K562 (cell line): ENCODE measurements at regions not wholly inside any gene's neighbourhood (a gene's known extent, or its start where the extent isn't known, plus 50 kb on each side); places are given as distances from the start of the nearest gene placed in this dataset.

Source experiments
- ATF1 ChIP-seq, 2 experiments: fragments of 450-650 bp in 1 of 2; IDR thresholded peaks; 2 replicates each; pipeline ENCODE4 v1.6.1; 2016; ENCODE audit warnings: missing compliant biosample characterization in 1 of 2, missing genetic modification characterization in 1 of 2
- CHCHD3 ChIP-seq: fragments of 250-450 bp; sonication (Bioruptor Pico); IDR thresholded peaks from 2 replicates; pipeline ENCODE4 v2.1.2; 2022; ENCODE audit warnings: mild to moderate bottlenecking
- DPF2 ChIP-seq: fragments of 450-650 bp; IDR thresholded peaks from 2 replicates; pipeline ENCODE4 v1.6.1; 2016
- FOXP1 ChIP-seq: sonication (generic); formaldehyde crosslinking; IDR thresholded peaks from 2 replicates; pipeline ENCODE4 v1.8.0; 2022; ENCODE audit warnings: mild to moderate bottlenecking, missing genetic modification reagents
- JUN ChIP-seq, 2 experiments: sonication (generic) in 1 of 2; formaldehyde crosslinking in 1 of 2; IDR thresholded peaks; 2 replicates each; pipeline versions ENCODE4 v1.6.1 to v1.8.0; 2012 to 2022; ENCODE audit warnings: borderline replicate concordance in 2 of 2, mild to moderate bottlenecking in 2 of 2, improper control_type of control experiment in 1 of 2, low read depth in 1 of 2, low read length in 1 of 2, missing genetic modification reagents in 1 of 2
- KLF1 ChIP-seq: fragments of 450-650 bp; IDR thresholded peaks from 2 replicates; pipeline ENCODE4 v1.6.1; 2016; ENCODE audit warnings: missing genetic modification characterization, missing compliant biosample characterization
- NR2F6 ChIP-seq: fragments of 450-650 bp; formaldehyde crosslinking; IDR thresholded peaks from 2 replicates; pipeline ENCODE4 v1.4.0; 2020; ENCODE audit warnings: mild to moderate bottlenecking
- THRAP3 ChIP-seq: fragments of 450-650 bp; IDR thresholded peaks from 2 replicates; pipeline ENCODE4 v1.6.1; 2016; ENCODE audit warnings: mild to moderate bottlenecking, inconsistent platforms, borderline replicate concordance
- XRCC4 ChIP-seq: IDR thresholded peaks from one replicate; pipeline ENCODE4 v1.6.1; 2011; ENCODE audit not compliant: insufficient read depth, insufficient read length; ENCODE audit errors: extremely low read depth
- ZNF146 ChIP-seq: IDR thresholded peaks from one replicate; pipeline ENCODE4 v1.6.1; 2018; ENCODE audit warnings: missing compliant biosample characterization; ENCODE audit not compliant: unreplicated experiment
- ZNF263 ChIP-seq: sonication (generic); formaldehyde crosslinking; IDR thresholded peaks from 2 replicates; pipeline ENCODE4 v1.8.0; 2022; ENCODE audit warnings: mild to moderate bottlenecking, missing genetic modification reagents, borderline replicate concordance
- ZNF445 ChIP-seq: fragments of 250-450 bp; sonication (Bioruptor Pico); IDR thresholded peaks from 2 replicates; pipeline ENCODE4 v1.4.0; 2020; ENCODE audit warnings: low read depth, mild to moderate bottlenecking, moderate library complexity
- ZNF57 ChIP-seq: fragments of 450-650 bp; formaldehyde crosslinking; IDR thresholded peaks from 2 replicates; pipeline ENCODE4 v1.4.0; 2020; ENCODE audit warnings: mild to moderate bottlenecking, moderate library complexity
- ZNF699 ChIP-seq: fragments of 250-450 bp; sonication (Bioruptor Pico); IDR thresholded peaks from 2 replicates; pipeline ENCODE4 v1.8.0; 2021; ENCODE audit warnings: mild to moderate bottlenecking, moderate library complexity; ENCODE audit not compliant: insufficient replicate concordance
- TF ChIP-seq, protein P1 (sequence below): fragments of 250-450 bp; sonication (Bioruptor Pico); IDR thresholded peaks from 2 replicates; pipeline ENCODE4 v1.5.0; 2021; ENCODE audit warnings: mild to moderate bottlenecking, moderate library complexity
- TF ChIP-seq, protein P2 (sequence below): fragments of 450-650 bp; IDR thresholded peaks from 2 replicates; pipeline ENCODE4 v1.6.1; 2014; ENCODE audit warnings: low read depth, mild to moderate bottlenecking, moderate library complexity, borderline replicate concordance
- TF ChIP-seq, protein P3 (sequence below): IDR thresholded peaks from 3 replicates; pipeline ENCODE4 v1.6.1; 2011; ENCODE audit warnings: borderline replicate concordance, mild to moderate bottlenecking, moderate library complexity; ENCODE audit not compliant: insufficient read length; ENCODE audit errors: extremely low read depth

DNA sequence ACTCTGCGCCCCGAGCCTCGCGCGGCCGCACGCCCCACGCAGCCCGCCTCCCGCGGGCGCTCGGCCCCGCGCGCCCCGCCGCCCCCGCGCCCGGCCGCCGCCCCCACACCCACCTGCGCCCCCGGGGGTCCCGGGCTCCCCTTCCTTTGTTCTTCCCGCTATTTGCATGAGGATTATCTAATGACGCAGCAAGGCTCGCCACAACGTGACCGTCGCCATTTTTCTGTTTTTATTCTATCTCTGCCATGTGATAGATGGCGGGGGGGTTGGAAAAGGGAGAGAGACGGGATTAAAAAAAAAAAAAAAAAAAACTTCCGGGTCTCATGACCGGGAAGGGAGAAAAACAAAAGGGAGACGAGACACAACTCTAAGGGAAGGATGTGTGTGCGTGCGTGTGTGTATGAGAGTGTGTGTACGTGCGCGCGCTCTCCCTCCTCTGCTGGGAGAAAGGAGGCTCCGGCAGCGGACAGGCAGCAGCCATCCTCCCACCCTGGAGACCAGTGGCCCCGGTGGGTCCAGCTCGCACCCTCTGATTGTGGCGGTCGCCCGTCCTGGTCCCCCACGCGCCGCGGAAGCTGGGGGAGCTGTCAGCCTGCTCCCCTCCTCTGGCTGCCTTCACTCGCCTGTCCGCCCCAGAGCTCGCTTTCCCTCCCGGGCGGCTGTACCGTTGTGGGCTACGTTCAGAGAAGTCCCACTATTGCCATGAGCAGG, 80.4 kb upstream of the AK4 start (continued):
- TF ChIP-seq ZNF263: no peak
- no peak for TF ChIP-seq ZNF445 (CRISPR knock-in tag)
- TF ChIP-seq NR2F6 (CRISPR knock-in tag): no peak
- peak; percentile 32; the same call in 1 of the 2 replicates for TF ChIP-seq DPF2
- no peak for TF ChIP-seq ATF1 (CRISPR knock-in tag; IDR thresholded peaks at IDR 0.05)
- TF ChIP-seq ATF1 (tag; IDR thresholded peaks at IDR 0.05): peak; percentile 35
- TF ChIP-seq, protein P1, sequence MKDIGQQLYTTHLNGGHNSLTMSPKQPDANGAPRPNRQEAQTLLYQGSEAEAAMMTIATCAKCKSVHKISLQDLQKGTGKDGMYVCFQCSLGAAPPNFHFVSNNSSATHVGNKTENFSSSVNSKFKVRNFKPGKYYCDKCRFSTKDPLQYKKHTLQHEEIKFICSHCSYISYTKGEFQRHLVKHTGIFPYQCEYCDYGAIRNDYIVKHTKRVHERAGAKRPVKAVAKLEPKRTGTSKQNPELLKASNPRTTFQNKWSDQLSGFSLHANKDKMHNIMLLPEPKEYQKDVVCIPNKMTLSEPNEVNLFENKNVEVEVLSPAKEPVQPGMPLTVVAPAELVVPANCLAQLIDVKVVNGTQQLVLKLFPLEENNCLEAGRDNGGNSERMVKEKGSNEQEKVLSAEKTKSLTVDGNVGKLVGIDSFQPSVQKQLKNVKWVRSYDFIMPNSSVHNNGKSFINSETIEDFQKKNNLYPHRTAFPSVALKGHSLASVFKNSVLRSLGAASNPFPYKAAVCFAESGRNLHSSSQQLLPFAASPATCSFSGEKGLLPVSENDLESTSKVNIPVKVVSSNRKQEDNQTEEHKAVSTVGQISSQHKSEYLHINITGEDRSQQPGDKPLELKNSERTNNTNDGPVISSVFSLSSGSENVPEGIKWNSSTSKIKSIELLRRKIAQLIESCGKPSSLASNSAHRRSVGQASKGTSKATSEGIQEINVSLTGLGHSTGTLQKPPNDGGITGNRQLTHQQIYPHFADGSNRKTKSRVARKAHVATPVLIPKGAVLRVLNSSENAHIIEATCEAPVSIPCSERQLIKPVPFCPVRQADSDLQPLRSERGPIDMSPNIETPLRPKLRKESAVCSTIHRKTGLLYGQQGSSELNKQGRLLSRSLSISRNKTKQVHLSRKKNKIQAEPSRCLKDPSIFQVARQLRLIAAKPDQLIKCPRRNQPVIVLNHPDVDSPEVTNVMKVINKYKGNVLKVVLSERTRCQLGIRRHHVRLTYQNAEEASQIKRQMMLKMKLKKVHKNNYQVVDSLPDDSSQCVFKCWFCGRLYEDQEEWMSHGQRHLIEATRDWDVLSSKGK (CRISPR knock-in tag): no peak
- TF ChIP-seq JUN (IDR thresholded peaks at IDR 0.05; ENCODE audit: borderline replicate concordance, low read depth, low read length): 0 out of 2 replicates have a peak, but pooled peaks have one; percentile 19
- TF ChIP-seq JUN (CRISPR knock-in tag; IDR thresholded peaks at IDR 0.05; ENCODE audit: borderline replicate concordance): no peak; the same call in 1 of the 2 replicates
- TF ChIP-seq, protein P2, sequence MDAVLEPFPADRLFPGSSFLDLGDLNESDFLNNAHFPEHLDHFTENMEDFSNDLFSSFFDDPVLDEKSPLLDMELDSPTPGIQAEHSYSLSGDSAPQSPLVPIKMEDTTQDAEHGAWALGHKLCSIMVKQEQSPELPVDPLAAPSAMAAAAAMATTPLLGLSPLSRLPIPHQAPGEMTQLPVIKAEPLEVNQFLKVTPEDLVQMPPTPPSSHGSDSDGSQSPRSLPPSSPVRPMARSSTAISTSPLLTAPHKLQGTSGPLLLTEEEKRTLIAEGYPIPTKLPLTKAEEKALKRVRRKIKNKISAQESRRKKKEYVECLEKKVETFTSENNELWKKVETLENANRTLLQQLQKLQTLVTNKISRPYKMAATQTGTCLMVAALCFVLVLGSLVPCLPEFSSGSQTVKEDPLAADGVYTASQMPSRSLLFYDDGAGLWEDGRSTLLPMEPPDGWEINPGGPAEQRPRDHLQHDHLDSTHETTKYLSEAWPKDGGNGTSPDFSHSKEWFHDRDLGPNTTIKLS: no peak
- no peak for TF ChIP-seq THRAP3
- no peak for TF ChIP-seq XRCC4
- TF ChIP-seq ZNF57 (CRISPR knock-in tag): no peak
- no peak for TF ChIP-seq KLF1
- TF ChIP-seq ZNF146: no peak
- TF ChIP-seq CHCHD3 (CRISPR knock-in tag): no peak
- peak; percentile 61; the same call in 1 of the 2 replicates for TF ChIP-seq FOXP1
- TF ChIP-seq, protein P3, sequence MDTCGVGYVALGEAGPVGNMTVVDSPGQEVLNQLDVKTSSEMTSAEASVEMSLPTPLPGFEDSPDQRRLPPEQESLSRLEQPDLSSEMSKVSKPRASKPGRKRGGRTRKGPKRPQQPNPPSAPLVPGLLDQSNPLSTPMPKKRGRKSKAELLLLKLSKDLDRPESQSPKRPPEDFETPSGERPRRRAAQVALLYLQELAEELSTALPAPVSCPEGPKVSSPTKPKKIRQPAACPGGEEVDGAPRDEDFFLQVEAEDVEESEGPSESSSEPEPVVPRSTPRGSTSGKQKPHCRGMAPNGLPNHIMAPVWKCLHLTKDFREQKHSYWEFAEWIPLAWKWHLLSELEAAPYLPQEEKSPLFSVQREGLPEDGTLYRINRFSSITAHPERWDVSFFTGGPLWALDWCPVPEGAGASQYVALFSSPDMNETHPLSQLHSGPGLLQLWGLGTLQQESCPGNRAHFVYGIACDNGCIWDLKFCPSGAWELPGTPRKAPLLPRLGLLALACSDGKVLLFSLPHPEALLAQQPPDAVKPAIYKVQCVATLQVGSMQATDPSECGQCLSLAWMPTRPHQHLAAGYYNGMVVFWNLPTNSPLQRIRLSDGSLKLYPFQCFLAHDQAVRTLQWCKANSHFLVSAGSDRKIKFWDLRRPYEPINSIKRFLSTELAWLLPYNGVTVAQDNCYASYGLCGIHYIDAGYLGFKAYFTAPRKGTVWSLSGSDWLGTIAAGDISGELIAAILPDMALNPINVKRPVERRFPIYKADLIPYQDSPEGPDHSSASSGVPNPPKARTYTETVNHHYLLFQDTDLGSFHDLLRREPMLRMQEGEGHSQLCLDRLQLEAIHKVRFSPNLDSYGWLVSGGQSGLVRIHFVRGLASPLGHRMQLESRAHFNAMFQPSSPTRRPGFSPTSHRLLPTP: no peak
- TF ChIP-seq ZNF699 (CRISPR knock-in tag): no peak
